ENCODE measurements at regions not wholly inside any gene's neighbourhood (a gene's known extent, or its start where the extent isn't known, plus 50 kb on each side); places are given as distances from the start of the nearest gene placed in this dataset.
"Not testable (repeated sequence)": the region's sequence is repeated elsewhere in the genome, so short reads cannot be mapped to it uniquely, and the experiment has no call there.

GRCh38 chrX:40368611-40369061 lies 212.1 kb upstream of the ATP6AP2 start:
- Mint-ChIP-seq H3K9me3 (no peaks in the 10 kb centered on the region), H3K27me3 (no peaks in the 10 kb centered on the region), H3K27ac (no peak overlapping the region), H3K36me3 (ENCODE audit: low read depth) (no peaks in the 10 kb centered on the region), H3K4me3 (no peak overlapping the region), H3K4me1 (peaks cover 3% of the 10 kb centered on the region)
- ATAC-seq (no peak), DNase-seq (no peak)

GRCh38 chrX:40366661-40367060 lies 214.1 kb upstream of the ATP6AP2 start:
- Mint-ChIP-seq H3K27ac (no peak overlapping the region), H3K4me3 (no peak overlapping the region), H3K9me3 (no peaks in the 10 kb centered on the region), H3K27me3 (no peaks in the 10 kb centered on the region), H3K36me3 (ENCODE audit: low read depth) (no peaks in the 10 kb centered on the region), H3K4me1 (peaks cover 3% of the 10 kb centered on the region)
- DNase-seq (no peak), ATAC-seq (no peak)

GRCh38 chrX:40362291-40362690 lies 218.5 kb upstream of the ATP6AP2 start:
- not testable (repeated sequence) for H3K36me3 Mint-ChIP-seq (ENCODE audit: low read depth); H3K27me3 Mint-ChIP-seq; H3K27ac Mint-ChIP-seq

GRCh38 chrX:40360557-40360956 lies 220.2 kb upstream of the ATP6AP2 start:
- Mint-ChIP-seq H3K4me3 (no peak overlapping the region), H3K36me3 (ENCODE audit: low read depth) (no peaks in the 10 kb centered on the region), H3K4me1 (no peaks in the 10 kb centered on the region), H3K9me3 (no peaks in the 10 kb centered on the region), H3K27ac (no peak overlapping the region), H3K27me3 (no peaks in the 10 kb centered on the region)
- ATAC-seq: no peak
- DNase-seq: no peak

More at GRCh38 chrX:40362291-40362690, 218.5 kb upstream of the ATP6AP2 start:
- DNase-seq, H3K9me3 Mint-ChIP-seq, ATAC-seq, H3K4me3 Mint-ChIP-seq, H3K4me1 Mint-ChIP-seq: not testable (repeated sequence)

- no peaks in the 10 kb centered on the region for H3K36me3 Mint-ChIP-seq (ENCODE audit: low read depth)
- no peak for ATAC-seq
- H3K4me1 Mint-ChIP-seq: no peaks in the 10 kb centered on the region
- H3K4me3 Mint-ChIP-seq: no peak overlapping the region
- no peak overlapping the region for H3K27ac Mint-ChIP-seq
- no peaks in the 10 kb centered on the region for H3K27me3 Mint-ChIP-seq
- DNase-seq: no peak
- no peaks in the 10 kb centered on the region for H3K9me3 Mint-ChIP-seq
These were observed 221.2 kb upstream of the ATP6AP2 start for GRCh38 chrX:40359593-40359992.

GRCh38 chrX:40358994-40359393 lies 221.8 kb upstream of the ATP6AP2 start:
- Mint-ChIP-seq H3K4me3 (no peak overlapping the region), H3K27me3 (no peaks in the 10 kb centered on the region), H3K36me3 (ENCODE audit: low read depth) (no peaks in the 10 kb centered on the region), H3K9me3 (no peaks in the 10 kb centered on the region), H3K27ac (no peak overlapping the region), H3K4me1 (no peaks in the 10 kb centered on the region)
- DNase-seq (no peak), ATAC-seq (no peak)

GRCh38 chrX:40349251-40349650 lies 231.5 kb upstream of the ATP6AP2 start:
- H3K27ac Mint-ChIP-seq: no peak overlapping the region
- H3K4me1 Mint-ChIP-seq: no peaks in the 10 kb centered on the region
- no peak for ATAC-seq
- H3K9me3 Mint-ChIP-seq: no peaks in the 10 kb centered on the region
- no peak overlapping the region for H3K4me3 Mint-ChIP-seq
- no peaks in the 10 kb centered on the region for H3K27me3 Mint-ChIP-seq
- no peak for DNase-seq
- H3K36me3 Mint-ChIP-seq (ENCODE audit: low read depth): peaks cover under 1% of the 10 kb centered on the region

- Mint-ChIP-seq H3K4me3 (no peak overlapping the region), H3K27me3 (no peaks in the 10 kb centered on the region), H3K27ac (no peak overlapping the region), H3K36me3 (ENCODE audit: low read depth) (peaks cover 2% of the 10 kb centered on the region), H3K9me3 (no peaks in the 10 kb centered on the region), H3K4me1 (no peaks in the 10 kb centered on the region)
- no peak for DNase-seq
- ATAC-seq: no peak
These were observed 234.4 kb upstream of the ATP6AP2 start for GRCh38 chrX:40346379-40346778.

- no peaks in the 10 kb centered on the region for H3K9me3 Mint-ChIP-seq
- no peak overlapping the region for H3K4me3 Mint-ChIP-seq
- ATAC-seq (no peak), DNase-seq (no peak)
- H3K27me3 Mint-ChIP-seq: no peaks in the 10 kb centered on the region
- H3K27ac Mint-ChIP-seq: no peak overlapping the region
- peaks cover 2% of the 10 kb centered on the region for H3K36me3 Mint-ChIP-seq (ENCODE audit: low read depth)
- H3K4me1 Mint-ChIP-seq: no peaks in the 10 kb centered on the region
These were observed 237.5 kb upstream of the ATP6AP2 start for GRCh38 chrX:40343319-40343718.

- DNase-seq: no peak
- Mint-ChIP-seq H3K36me3 (ENCODE audit: low read depth) (peaks cover 2% of the 10 kb centered on the region), H3K27me3 (no peaks in the 10 kb centered on the region), H3K4me1 (no peaks in the 10 kb centered on the region), H3K9me3 (no peaks in the 10 kb centered on the region), H3K4me3 (no peak overlapping the region), H3K27ac (no peak overlapping the region)
- no peak for ATAC-seq
These were observed 240.7 kb upstream of the ATP6AP2 start for GRCh38 chrX:40340116-40340515.

- Mint-ChIP-seq H3K9me3 (peaks cover 3% of the 10 kb centered on the region), H3K27me3 (no peaks in the 10 kb centered on the region), H3K36me3 (ENCODE audit: low read depth) (no peaks in the 10 kb centered on the region), H3K27ac (no peak overlapping the region), H3K4me3 (no peak overlapping the region), H3K4me1 (peaks cover 4% of the 10 kb centered on the region)
- DNase-seq (no peak), ATAC-seq (no peak)
These were observed 235.6 kb upstream of the BCOR start for GRCh38 chrX:40333344-40333743.

GRCh38 chrX:40331762-40332161 lies 234.0 kb upstream of the BCOR start:
- peaks cover 4% of the 10 kb centered on the region for H3K4me1 Mint-ChIP-seq
- no peaks in the 10 kb centered on the region for H3K27me3 Mint-ChIP-seq
- no peak for ATAC-seq
- DNase-seq: no peak
- no peak overlapping the region for H3K27ac Mint-ChIP-seq
- H3K9me3 Mint-ChIP-seq: peaks cover 3% of the 10 kb centered on the region
- no peak overlapping the region for H3K4me3 Mint-ChIP-seq
- no peaks in the 10 kb centered on the region for H3K36me3 Mint-ChIP-seq (ENCODE audit: low read depth)

- no peaks in the 10 kb centered on the region for H3K36me3 Mint-ChIP-seq (ENCODE audit: low read depth)
- DNase-seq (no peak), ATAC-seq (no peak)
- no peaks in the 10 kb centered on the region for H3K27me3 Mint-ChIP-seq
- no peak overlapping the region for H3K4me3 Mint-ChIP-seq
- peaks cover 3% of the 10 kb centered on the region for H3K9me3 Mint-ChIP-seq
- H3K27ac Mint-ChIP-seq: no peak overlapping the region
- H3K4me1 Mint-ChIP-seq: peaks cover 4% of the 10 kb centered on the region
These were observed 233.6 kb upstream of the BCOR start for GRCh38 chrX:40331353-40331752.

- Mint-ChIP-seq H3K9me3 (peaks cover 3% of the 10 kb centered on the region), H3K36me3 (ENCODE audit: low read depth) (no peaks in the 10 kb centered on the region), H3K27ac (no peak overlapping the region), H3K4me3 (no peak overlapping the region), H3K4me1 (peaks cover 4% of the 10 kb centered on the region), H3K27me3 (no peaks in the 10 kb centered on the region)
- DNase-seq (no peak), ATAC-seq (no peak)
These were observed 231.9 kb upstream of the BCOR start for GRCh38 chrX:40329616-40330015.

- Mint-ChIP-seq H3K36me3 (ENCODE audit: low read depth) (no peaks in the 10 kb centered on the region), H3K27ac (no peak overlapping the region), H3K4me3 (no peak overlapping the region), H3K9me3 (no peaks in the 10 kb centered on the region), H3K4me1 (no peaks in the 10 kb centered on the region), H3K27me3 (no peaks in the 10 kb centered on the region)
- ATAC-seq: no peak
- DNase-seq: no peak
These were observed 229.3 kb upstream of the BCOR start for GRCh38 chrX:40327085-40327484.

GRCh38 chrX:40326186-40326965 lies 228.6 kb upstream of the BCOR start:
- H3K9me3 Mint-ChIP-seq: no peaks in the 10 kb centered on the region
- no peaks in the 10 kb centered on the region for H3K4me1 Mint-ChIP-seq
- DNase-seq: no peak

More at GRCh38 chrX:40326186-40326965, 228.6 kb upstream of the BCOR start:
- H3K36me3 Mint-ChIP-seq (ENCODE audit: low read depth): no peaks in the 10 kb centered on the region
- no peaks in the 10 kb centered on the region for H3K27me3 Mint-ChIP-seq
- no peak overlapping the region for H3K27ac Mint-ChIP-seq
- no peak for ATAC-seq
- H3K4me3 Mint-ChIP-seq: no peak overlapping the region

All from activated naive CD8-positive, alpha-beta T cell treated with anti-CD3 and anti-CD28 coated beads, Interleukin-2, amount 50 U/mL, for 24 hours (primary cell).